Suprapubic skin (tissue), 3 donors: ENCODE measurements at regions not wholly inside any gene's neighbourhood (a gene's known extent, or its start where the extent isn't known, plus 50 kb on each side); places are given as distances from the start of the nearest gene placed in this dataset.

ENCODE experiments used
- CTCF ChIP-seq, 2 donors: fragments of 200-600 bp in 1 of 2; fragments of 450-650 bp in 1 of 2; sonication (generic) in 1 of 2; IDR thresholded peaks; one replicate each; pipeline ENCODE4 v1.5.1; 2016 to 2019; ENCODE audit warnings: antibody characterized with exemption in 2 of 2, mild to moderate bottlenecking in 1 of 2, moderate library complexity in 1 of 2
- EP300 ChIP-seq: sonication (generic); formaldehyde crosslinking; IDR thresholded peaks from one replicate; pipeline ENCODE4 v1.6.1; 2017; ENCODE audit warnings: antibody characterized with exemption
- POLR2A ChIP-seq, 2 donors: fragments of 450-650 bp; IDR thresholded peaks; one replicate each; pipeline ENCODE4 v1.6.1; 2017; ENCODE audit warnings: antibody characterized with exemption in 2 of 2, mild to moderate bottlenecking in 2 of 2, moderate library complexity in 2 of 2

- TF ChIP-seq CTCF (IDR thresholded peaks at IDR 0.05) (no peak), EP300 (no peak), POLR2A (IDR thresholded peaks at IDR 0.05) (no peak)
Observed at GRCh38 chr14:100640471-100641273, 53.5 kb upstream of the BEGAIN start.
